HUES6 (cell line): ENCODE measurements at regions not wholly inside any gene's neighbourhood (a gene's known extent, or its start where the extent isn't known, plus 50 kb on each side); places are given as distances from the start of the nearest gene placed in this dataset.

ENCODE experiments used
- H3K27ac ChIP-seq: 2 replicates; pipeline ENCODE4 v1.7.0; 2013; ENCODE audit warnings: low read depth, mild to moderate bottlenecking, low read length, inconsistent platforms
- H3K27me3 ChIP-seq: 2 replicates; pipeline ENCODE4 v1.6.1; 2013; ENCODE audit warnings: low read length; ENCODE audit not compliant: control insufficient read depth, insufficient read depth
- H3K36me3 ChIP-seq: 2 replicates; pipeline ENCODE4 v1.6.1; 2013; ENCODE audit warnings: low read length; ENCODE audit not compliant: control insufficient read depth, insufficient read depth
- H3K4me1 ChIP-seq: 2 replicates; pipeline ENCODE4 v1.6.1; 2013; ENCODE audit warnings: low read length; ENCODE audit not compliant: control insufficient read depth, insufficient read depth
- H3K4me3 ChIP-seq: 2 replicates; pipeline ENCODE4 v1.5.1; 2013; ENCODE audit warnings: low read depth, low read length
- H3K9ac ChIP-seq: one replicate; pipeline ENCODE4 v1.6.1; 2013; ENCODE audit warnings: mild to moderate bottlenecking, low read length
- H3K9me3 ChIP-seq: 2 replicates; pipeline ENCODE4 v1.6.1; 2013; ENCODE audit warnings: low read depth, low read length; ENCODE audit not compliant: control insufficient read depth, insufficient read depth

GRCh38 chr4:133969202-133969848 lies 232.3 kb downstream of the PABPC4L start:
- H3K9me3 ChIP-seq, result 0 out of 2 replicates have a peak, but pooled peaks cover 5% of the 10 kb centered on the region
- H3K27me3 ChIP-seq, result no peaks in the 10 kb centered on the region
- H3K36me3 ChIP-seq, result no peaks in the 10 kb centered on the region
- peaks cover 4% of the 10 kb centered on the region; the same call in 1 of the 2 replicates for H3K4me1 ChIP-seq
- no peak overlapping the region for H3K4me3 ChIP-seq
- H3K27ac ChIP-seq, result no peak overlapping the region
- no peak overlapping the region for H3K9ac ChIP-seq

DNA sequence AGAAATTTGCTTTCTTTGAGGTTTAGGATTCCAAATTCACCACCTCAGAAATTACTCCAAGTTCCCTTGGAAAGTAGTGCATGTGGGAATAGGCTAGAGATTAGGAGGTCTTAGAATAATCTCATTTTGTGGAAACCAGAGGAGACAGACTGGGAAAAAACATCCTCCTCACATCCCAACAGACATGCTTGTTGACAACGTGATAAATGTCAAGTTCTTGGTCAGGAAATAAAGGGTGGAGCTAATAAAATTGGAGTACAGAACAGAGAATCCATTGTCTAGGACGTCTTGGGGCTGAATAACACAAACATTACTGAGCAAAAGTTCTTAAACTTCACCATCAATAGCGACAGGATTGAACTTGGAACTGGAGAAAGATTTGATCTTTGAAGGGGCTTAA lies 233.4 kb downstream of the PABPC4L start:
- Histone ChIP-seq H3K27me3 (no peaks in the 10 kb centered on the region), H3K4me3 (no peak overlapping the region), H3K9me3 (peaks cover 5% of the 10 kb centered on the region; the same call in 1 of the 2 replicates), H3K27ac (no peak overlapping the region), H3K9ac (no peak overlapping the region), H3K4me1 (peaks cover 4% of the 10 kb centered on the region; the same call in 1 of the 2 replicates), H3K36me3 (no peaks in the 10 kb centered on the region)

DNA sequence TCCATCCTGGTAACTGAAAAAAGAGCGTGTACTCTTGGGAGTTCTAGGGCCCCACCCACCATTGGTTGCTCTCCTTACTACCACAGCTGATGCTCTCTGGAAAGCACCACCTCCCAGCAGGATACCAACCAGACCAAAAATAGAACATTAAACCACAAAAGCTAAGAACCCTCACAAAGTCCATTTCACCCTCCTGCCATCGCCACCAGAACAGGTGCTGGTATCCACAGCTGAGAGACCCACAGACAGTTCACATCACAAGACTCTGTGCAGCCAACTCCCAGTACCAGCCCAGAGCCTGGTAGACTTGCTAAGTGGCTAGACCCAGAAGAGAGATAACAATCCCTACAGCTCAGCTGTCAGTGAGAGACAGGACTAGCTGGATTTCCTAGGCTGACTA lies 240.6 kb downstream of the PABPC4L start:
- no peak overlapping the region for H3K4me3 ChIP-seq
- H3K27ac ChIP-seq, result no peak overlapping the region
- H3K36me3 ChIP-seq, result no peaks in the 10 kb centered on the region
- H3K9me3 ChIP-seq, result peaks cover 15% of the 10 kb centered on the region; the same call in 1 of the 2 replicates
- no peak overlapping the region for H3K9ac ChIP-seq
- H3K27me3 ChIP-seq, result no peaks in the 10 kb centered on the region
- H3K4me1 ChIP-seq, result no peaks in the 10 kb centered on the region

DNA sequence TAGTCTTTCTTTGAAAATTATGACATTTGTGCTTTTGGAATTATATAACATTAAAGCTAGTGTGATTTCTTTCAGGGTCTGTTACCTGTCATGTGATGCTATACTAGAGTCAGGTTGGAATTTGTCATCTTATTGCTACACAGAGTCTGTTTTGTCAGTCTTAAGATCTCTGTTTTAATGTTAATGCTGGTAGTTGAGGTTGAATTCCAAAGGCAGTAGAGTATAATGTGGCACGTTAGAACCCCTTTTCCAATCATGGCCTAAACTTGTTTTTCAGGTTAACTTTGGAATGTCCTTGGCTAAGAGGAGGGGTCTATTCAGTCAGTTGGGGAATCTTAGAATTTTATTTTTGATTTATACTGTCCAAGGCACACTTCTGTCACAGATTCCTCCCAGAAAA lies 258.5 kb downstream of the PABPC4L start:
- Histone ChIP-seq H3K9ac (no peak overlapping the region), H3K27me3 (no peaks in the 10 kb centered on the region), H3K27ac (0 out of 2 replicates have a peak overlapping the region, but pooled peaks have one; percentile 14), H3K4me1 (no peaks in the 10 kb centered on the region; the same call in 1 of the 2 replicates), H3K4me3 (no peak overlapping the region), H3K9me3 (peaks cover 13% of the 10 kb centered on the region; the same call in 1 of the 2 replicates), H3K36me3 (no peaks in the 10 kb centered on the region)

DNA sequence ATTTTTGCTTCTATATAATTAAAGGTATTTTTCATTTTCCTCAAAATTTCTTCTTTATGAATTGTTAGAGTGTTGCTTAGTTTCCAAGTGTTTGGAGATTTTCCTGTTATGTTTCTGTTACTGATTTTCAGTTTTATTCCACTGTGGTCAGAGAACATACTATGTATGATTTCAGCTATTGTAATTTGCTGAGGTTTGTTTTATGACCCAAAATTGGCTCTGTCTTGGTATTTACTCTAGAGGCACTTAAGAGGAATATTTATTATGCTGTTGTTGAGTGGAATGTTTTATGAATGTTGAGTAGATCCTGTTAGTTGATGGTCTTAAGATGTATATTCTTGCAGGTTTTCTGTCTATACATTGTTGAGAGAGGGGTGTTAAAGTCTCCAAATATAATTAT lies 263.5 kb downstream of the PABPC4L start:
- Histone ChIP-seq H3K27ac (no peak overlapping the region), H3K4me3 (no peak overlapping the region), H3K36me3 (no peaks in the 10 kb centered on the region), H3K4me1 (no peaks in the 10 kb centered on the region), H3K9ac (no peak overlapping the region), H3K27me3 (no peaks in the 10 kb centered on the region), H3K9me3 (no peaks in the 10 kb centered on the region)

GRCh38 chr4:133929531-133930239 lies 271.9 kb downstream of the PABPC4L start:
- H3K4me1 ChIP-seq, result no peaks in the 10 kb centered on the region
- no peaks in the 10 kb centered on the region for H3K27me3 ChIP-seq
- no peak overlapping the region for H3K4me3 ChIP-seq

DNA sequence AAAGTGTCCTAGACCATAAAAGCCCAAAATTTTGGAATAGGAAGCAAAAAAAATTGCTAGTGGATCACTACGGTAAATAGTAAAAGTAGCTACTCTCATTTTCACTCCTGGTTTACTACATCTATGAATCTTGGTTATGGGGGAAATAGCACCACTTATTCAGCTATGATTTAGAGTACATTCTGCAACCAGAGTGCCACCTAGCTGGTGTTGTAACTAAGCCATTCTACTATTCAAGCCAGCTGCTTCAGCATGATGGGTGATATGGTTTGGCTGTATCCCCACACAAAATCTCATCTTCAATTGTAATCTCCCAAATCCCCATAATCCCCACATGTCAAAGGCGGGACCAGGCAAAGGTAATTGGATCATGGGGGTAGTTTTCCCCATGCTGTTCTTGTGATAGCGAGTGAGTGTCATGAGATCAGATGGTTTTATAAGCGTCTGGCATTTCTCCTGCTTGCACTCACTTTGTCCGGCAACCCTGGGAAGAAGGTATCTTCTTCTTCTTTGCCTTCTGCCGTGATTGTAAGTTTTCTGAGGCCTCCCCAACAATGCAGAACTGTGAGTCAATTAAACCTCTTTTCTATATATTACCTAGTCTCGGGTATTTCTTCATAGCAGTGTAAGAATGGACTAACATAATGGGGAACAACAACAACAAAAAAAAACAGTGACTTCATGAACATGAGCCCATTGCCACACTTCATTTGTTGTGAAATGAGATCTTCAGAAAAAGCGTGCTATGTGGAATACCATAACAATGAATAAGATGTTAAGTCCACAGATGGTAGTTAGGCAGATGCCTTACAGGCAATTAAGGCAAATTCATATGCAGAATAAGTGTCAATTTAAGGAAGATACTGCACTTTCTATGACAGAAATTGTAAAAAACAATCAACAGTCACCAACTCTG lies 280.1 kb downstream of the PABPC4L start:
- Histone ChIP-seq H3K9me3 (peaks cover 2% of the 10 kb centered on the region; the same call in 1 of the 2 replicates), H3K36me3 (no peaks in the 10 kb centered on the region)

More at GRCh38 chr4:133929531-133930239, 271.9 kb downstream of the PABPC4L start:
- H3K27ac ChIP-seq, result no peak overlapping the region
- no peak overlapping the region for H3K9ac ChIP-seq
- no peaks in the 10 kb centered on the region for H3K9me3 ChIP-seq
- H3K36me3 ChIP-seq, result no peaks in the 10 kb centered on the region

DNA sequence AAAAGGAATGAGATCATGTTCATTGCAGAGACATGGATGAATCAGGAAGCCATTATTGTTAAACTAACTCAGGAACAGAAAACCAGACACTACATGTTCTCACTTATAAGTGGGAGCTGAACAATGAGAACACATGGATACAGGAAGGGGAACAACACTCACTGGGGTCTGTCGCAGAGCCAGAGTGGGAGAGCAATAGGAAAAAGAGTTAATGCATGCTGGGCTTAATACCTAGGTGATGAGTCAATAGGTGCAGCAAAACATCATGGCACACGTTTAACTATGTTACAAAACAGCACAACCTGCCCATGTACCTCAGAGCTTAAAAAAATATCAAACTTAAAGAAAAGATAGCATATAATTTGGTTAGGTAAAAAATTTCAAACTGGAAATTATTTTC lies 281.4 kb downstream of the PABPC4L start:
- Histone ChIP-seq H3K9ac (no peak overlapping the region), H3K27me3 (no peaks in the 10 kb centered on the region), H3K27ac (no peak overlapping the region), H3K4me3 (no peak overlapping the region), H3K4me1 (peaks cover 10% of the 10 kb centered on the region), H3K36me3 (no peaks in the 10 kb centered on the region), H3K9me3 (peaks cover 2% of the 10 kb centered on the region; the same call in 1 of the 2 replicates)

More for the DNA sequence above, 280.1 kb downstream of the PABPC4L start:
- Histone ChIP-seq H3K27me3 (no peaks in the 10 kb centered on the region), H3K4me3 (no peak overlapping the region), H3K27ac (no peak overlapping the region), H3K9ac (no peak overlapping the region), H3K4me1 (peaks cover 10% of the 10 kb centered on the region)

DNA sequence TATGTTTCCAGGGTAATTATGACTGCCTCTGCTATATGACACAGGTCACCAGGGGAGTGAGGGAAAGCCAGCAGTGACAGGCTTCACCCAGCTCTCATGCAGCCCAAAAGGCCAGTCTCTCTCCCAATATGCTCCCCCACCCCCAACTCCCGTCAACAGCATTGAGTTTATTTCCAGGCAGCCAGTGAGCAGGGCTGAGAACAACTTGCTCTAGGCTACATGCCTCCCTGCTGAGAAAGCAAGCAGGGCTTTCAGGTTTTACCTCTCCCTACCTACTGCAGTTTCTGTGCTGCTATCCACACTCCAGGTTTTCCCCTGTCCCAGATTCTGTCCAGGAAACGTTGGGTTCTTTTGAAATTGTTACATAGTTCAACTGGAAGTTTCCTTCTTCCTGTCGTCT lies 291.4 kb downstream of the PABPC4L start:
- Histone ChIP-seq H3K9ac (no peak overlapping the region), H3K4me3 (no peak overlapping the region), H3K4me1 (peaks cover 11% of the 10 kb centered on the region; the same call in 1 of the 2 replicates), H3K36me3 (no peaks in the 10 kb centered on the region; the same call in 1 of the 2 replicates), H3K9me3 (peaks cover 14% of the 10 kb centered on the region; the same call in 1 of the 2 replicates), H3K27me3 (no peaks in the 10 kb centered on the region), H3K27ac (no peak overlapping the region)

DNA sequence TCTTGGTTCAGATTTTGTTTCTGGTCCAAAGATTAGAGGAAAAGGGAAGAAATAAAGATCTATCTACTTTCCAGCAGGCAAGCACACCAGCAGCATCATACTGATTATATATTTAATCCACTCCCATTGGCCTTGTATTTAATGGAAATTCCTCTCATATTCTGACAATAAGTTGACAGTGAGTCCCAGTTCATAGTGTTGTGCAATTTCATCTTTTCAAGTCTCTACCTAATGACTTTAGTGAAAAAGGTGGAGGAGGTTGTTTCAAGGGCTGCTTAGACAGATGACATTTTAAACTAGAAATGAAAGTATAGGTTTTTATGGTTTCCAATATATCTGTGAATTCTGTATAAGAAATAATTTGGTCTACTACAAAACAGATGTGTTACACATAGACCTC lies 298.6 kb downstream of the PABPC4L start:
- H3K27me3 ChIP-seq, result no peaks in the 10 kb centered on the region
- H3K27ac ChIP-seq, result no peak overlapping the region
- H3K9ac ChIP-seq, result no peak overlapping the region
- no peaks in the 10 kb centered on the region for H3K4me1 ChIP-seq
- H3K36me3 ChIP-seq, result no peaks in the 10 kb centered on the region; the same call in 1 of the 2 replicates
- no peak overlapping the region for H3K4me3 ChIP-seq
- peaks cover under 1% of the 10 kb centered on the region; the same call in 1 of the 2 replicates for H3K9me3 ChIP-seq
